Activated T-helper 17 cell treated with anti-CD3 and anti-CD28 coated beads, Interleukin-2, amount 50 U/mL, for 72 hours (primary cell): ENCODE measurements at regions not wholly inside any gene's neighbourhood (a gene's known extent, or its start where the extent isn't known, plus 50 kb on each side); places are given as distances from the start of the nearest gene placed in this dataset.

Experiments used
- ATAC-seq: fragments of 150-1000 bp; cut with Tn5 transposase; replicated peaks from 2 replicates; pipeline ENCODE4 v1.10.0; 2021; ENCODE audit warnings: mild to moderate bottlenecking, moderate library complexity
- H3K27ac Mint-ChIP-seq: one replicate; pipeline ENCODE4 v1.8.0; 2022; ENCODE audit warnings: mixed read lengths
- H3K27me3 Mint-ChIP-seq: one replicate; pipeline ENCODE4 v1.8.0; 2022; ENCODE audit warnings: mixed read lengths
- H3K36me3 Mint-ChIP-seq: one replicate; pipeline ENCODE4 v1.8.0; 2022; ENCODE audit warnings: low read depth, mild to moderate bottlenecking, mixed read lengths
- H3K4me1 Mint-ChIP-seq: one replicate; pipeline ENCODE4 v1.8.0; 2022; ENCODE audit warnings: mixed read lengths
- H3K4me3 Mint-ChIP-seq: one replicate; pipeline ENCODE4 v1.8.0; 2022; ENCODE audit warnings: mild to moderate bottlenecking, mixed read lengths
- H3K9me3 Mint-ChIP-seq: one replicate; pipeline ENCODE4 v1.8.0; 2022; ENCODE audit warnings: mixed read lengths

DNA sequence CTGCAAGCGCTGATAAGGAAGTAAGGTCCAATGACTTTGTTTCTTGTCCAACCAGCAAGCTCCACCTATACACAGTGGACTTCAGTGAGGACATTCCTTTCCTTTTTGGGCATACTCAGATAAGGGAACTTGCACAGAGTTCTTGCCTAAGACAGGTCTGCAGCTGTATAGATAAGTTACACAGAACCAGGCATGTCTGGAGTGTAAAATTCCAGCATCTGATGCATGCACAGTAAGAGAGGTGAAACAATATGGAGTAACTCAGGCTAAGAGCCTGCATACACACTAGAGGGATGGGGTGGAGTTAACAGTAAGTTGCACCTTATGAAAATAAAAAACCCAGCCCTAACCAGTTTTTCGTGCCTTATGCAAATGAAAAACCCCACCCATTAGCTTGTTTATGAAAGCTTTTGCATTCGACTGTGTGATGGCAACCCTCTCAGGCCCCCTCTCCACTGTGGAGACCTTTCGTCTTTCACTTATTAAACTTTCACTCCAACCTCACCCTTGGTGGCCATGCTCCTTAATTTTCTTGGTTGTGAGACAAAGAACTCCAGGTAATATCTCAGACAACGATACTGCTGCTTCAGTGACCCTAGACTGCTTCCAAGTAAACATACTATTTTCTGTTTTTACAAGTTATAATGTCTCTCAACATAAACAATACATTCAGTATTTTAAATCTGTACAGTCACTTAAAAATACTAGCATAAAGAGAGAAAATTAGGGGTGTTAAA lies 2859.0 kb upstream of the PCDH20 start:
- Mint-ChIP-seq H3K27ac (no peak overlapping the region), H3K9me3 (no peaks in the 10 kb centered on the region), H3K36me3 (no peaks in the 10 kb centered on the region), H3K4me3 (no peak overlapping the region), H3K27me3 (no peaks in the 10 kb centered on the region), H3K4me1 (no peaks in the 10 kb centered on the region)
- ATAC-seq = no peak

DNA sequence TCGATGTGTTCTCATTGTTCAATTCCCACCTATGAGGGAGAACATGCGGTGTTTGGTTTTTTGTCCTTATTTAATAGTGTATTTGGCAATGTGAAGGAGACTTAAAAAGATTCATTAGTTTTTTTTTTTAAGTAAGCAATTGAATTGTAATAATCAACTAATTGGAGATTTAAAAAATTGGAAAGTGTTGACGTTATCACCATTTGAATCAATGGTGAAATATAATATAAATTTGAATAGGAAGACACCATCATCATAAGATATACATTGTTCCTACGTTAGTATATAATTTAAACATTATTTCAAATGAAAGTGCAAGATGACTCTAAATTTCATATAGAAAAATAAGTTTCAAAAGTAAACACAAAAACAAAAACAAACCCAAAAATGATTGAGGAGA lies 2858.1 kb upstream of the PCDH20 start:
- no peaks in the 10 kb centered on the region for H3K9me3 Mint-ChIP-seq
- no peak overlapping the region for H3K27ac Mint-ChIP-seq
- H3K27me3 Mint-ChIP-seq = no peaks in the 10 kb centered on the region
- no peaks in the 10 kb centered on the region for H3K36me3 Mint-ChIP-seq
- no peak for ATAC-seq
- no peaks in the 10 kb centered on the region for H3K4me1 Mint-ChIP-seq
- no peak overlapping the region for H3K4me3 Mint-ChIP-seq

DNA sequence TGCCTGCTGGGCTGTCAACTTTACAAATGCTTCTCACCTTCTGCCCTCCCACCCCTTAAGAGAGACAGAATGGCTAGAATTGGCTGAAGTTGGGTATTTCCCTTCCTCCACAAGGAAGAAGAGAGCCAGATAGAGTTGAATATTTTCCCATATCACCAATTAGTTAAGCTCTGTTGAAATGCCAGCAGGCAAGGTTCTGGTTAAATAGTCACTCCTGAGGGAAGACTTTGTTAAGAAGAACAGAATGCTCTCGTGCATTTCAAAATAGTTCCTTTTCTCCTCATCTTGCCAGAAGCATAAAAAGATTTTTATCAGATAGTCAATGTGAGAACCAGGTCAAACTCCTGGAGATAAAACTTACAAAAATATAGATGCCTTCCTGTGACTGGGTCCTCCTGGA lies 2857.0 kb upstream of the PCDH20 start:
- ATAC-seq = no peak
- Mint-ChIP-seq H3K4me1 (no peaks in the 10 kb centered on the region), H3K9me3 (no peaks in the 10 kb centered on the region), H3K27me3 (no peaks in the 10 kb centered on the region), H3K4me3 (no peak overlapping the region), H3K36me3 (no peaks in the 10 kb centered on the region), H3K27ac (no peak overlapping the region)

DNA sequence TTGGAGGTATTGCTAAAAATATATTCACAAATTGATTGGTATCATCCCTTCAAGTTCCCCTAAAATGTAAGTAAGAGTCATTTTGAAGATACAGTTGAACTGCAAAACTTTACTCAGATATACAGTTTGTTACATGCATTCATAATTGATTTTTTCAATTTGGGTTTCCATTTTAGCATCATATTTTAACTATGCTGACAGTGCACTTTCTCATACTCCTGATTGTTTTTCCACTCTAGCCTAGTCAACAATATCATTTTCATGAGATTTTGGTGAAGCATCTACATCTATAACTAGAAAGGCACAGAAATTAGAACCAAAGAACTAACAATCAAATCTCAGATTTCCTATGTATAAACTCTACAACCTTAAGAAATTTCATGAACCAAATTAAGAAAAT lies 2850.4 kb upstream of the PCDH20 start:
- H3K27ac Mint-ChIP-seq = no peak overlapping the region
- H3K4me1 Mint-ChIP-seq = no peaks in the 10 kb centered on the region
- H3K36me3 Mint-ChIP-seq = no peaks in the 10 kb centered on the region
- ATAC-seq = no peak
- no peaks in the 10 kb centered on the region for H3K27me3 Mint-ChIP-seq
- H3K9me3 Mint-ChIP-seq = peaks cover 12% of the 10 kb centered on the region
- no peak overlapping the region for H3K4me3 Mint-ChIP-seq

DNA sequence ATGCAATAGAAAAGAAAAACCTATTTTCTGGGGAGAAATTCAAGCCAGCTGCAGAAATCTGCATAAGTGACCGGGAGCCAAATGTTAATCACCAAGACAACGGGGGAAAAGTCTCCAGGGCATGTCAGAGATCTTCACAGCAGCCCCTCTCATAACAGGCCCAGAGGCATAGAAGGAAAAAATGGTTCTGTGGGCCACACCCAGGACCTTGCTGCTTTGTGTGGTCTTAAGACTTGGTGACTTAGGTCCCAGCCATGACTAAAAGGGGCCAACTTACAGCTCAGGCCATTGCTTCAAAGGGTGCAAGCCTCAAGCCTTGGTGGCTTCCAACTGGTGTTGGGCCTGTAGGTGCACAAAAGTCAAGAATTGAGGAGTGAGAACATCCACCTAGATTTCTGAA lies 2847.6 kb upstream of the PCDH20 start:
- Mint-ChIP-seq H3K27me3 (no peaks in the 10 kb centered on the region), H3K4me1 (no peaks in the 10 kb centered on the region), H3K36me3 (no peaks in the 10 kb centered on the region), H3K27ac (no peak overlapping the region), H3K9me3 (peaks cover 16% of the 10 kb centered on the region), H3K4me3 (no peak overlapping the region)
- no peak for ATAC-seq

DNA sequence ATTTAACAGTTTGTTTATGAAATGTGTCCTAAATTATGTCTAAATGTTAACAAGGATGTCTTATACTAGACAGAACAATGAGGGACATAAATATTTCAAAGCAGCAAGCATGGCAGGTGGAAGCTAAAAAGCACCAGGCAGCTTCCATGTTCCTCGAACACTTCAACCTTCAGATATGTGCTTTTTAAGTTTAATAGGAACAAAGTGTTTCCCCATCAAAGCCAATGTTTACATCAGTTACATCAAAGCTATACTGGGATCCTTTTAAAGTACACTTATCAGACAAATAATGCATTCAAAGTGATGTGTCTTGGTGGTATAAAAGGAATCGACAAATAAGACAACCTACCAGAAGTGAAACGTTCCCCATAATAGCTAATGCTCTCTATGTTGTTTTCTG lies 2841.1 kb upstream of the PCDH20 start:
- Mint-ChIP-seq H3K9me3 (peaks cover 17% of the 10 kb centered on the region), H3K4me3 (no peak overlapping the region), H3K27me3 (no peaks in the 10 kb centered on the region), H3K36me3 (no peaks in the 10 kb centered on the region), H3K27ac (no peak overlapping the region), H3K4me1 (no peaks in the 10 kb centered on the region)
- no peak for ATAC-seq

DNA sequence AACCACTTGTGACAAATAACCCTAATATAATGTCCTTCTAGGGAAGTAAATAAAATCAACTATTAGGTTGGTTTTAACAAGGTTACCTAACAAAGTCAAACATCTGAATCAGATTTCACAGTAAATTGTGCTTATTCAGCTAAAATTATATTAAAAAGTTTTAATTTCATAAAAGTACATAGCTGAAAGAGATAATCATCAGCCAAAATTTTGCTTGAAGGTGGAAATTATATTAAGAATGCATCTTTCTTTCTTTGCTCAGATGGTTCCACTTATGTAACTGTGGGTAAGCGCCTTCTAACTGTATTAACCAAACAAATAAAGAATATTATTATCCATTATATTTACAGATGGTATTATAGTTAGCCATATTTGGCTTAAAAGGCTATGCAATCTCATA lies 2840.3 kb upstream of the PCDH20 start:
- H3K27me3 Mint-ChIP-seq = no peaks in the 10 kb centered on the region
- no peaks in the 10 kb centered on the region for H3K4me1 Mint-ChIP-seq
- H3K4me3 Mint-ChIP-seq = no peak overlapping the region
- ATAC-seq = no peak
- H3K36me3 Mint-ChIP-seq = no peaks in the 10 kb centered on the region
- H3K27ac Mint-ChIP-seq = no peak overlapping the region
- H3K9me3 Mint-ChIP-seq = peaks cover 18% of the 10 kb centered on the region

DNA sequence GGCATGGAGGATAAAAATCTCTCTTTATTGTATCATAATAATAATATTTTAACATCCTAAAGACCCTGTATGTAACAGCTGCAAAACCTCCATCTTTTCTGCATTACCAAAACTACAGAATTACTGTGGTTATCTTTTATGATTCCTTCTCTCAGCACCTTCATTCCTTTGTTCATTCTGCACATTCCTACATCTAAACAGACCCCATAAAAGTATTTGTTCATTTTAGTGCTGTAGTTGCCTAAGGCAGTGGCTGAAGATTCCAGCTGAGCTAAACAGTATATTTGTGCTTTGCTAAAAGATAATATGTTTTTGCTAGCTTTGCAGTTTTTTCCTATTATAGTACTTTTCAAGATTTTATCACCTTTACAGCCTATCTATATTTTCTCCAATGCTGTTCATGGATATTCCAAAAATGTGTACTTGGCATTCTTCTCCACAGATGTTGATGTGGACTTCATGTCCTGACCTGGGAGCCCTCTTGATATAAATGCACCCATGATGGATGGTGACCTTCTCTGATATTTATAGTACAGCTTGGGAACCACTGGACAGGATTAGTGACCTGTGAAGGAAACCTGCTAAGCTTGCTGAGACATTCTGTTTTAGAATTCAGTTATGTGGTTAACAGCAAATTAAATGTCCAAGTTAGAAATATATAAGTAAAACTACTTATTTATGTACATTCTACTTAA lies 2832.9 kb upstream of the PCDH20 start:
- Mint-ChIP-seq H3K4me1 (no peaks in the 10 kb centered on the region), H3K4me3 (no peak overlapping the region), H3K27me3 (no peaks in the 10 kb centered on the region), H3K27ac (no peak overlapping the region), H3K9me3 (peaks cover 26% of the 10 kb centered on the region), H3K36me3 (no peaks in the 10 kb centered on the region)
- no peak for ATAC-seq

DNA sequence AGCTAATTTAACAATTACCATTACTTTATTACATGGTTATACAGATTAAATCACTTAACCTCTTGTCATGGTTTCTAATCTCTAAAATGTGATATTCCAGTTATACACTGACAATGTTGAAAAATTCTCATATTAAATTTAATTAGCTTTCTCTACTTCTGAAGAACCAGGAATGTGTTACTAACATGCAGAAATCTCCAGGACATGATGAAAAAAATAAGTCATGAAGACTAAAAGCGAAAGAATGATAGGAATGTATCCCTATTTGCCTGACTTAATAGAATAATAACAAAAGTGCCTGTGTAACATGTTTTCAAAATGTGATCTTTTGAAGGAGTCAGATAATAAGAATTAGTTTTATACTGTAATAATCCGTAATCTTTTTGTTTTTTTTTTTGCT lies 2823.7 kb upstream of the PCDH20 start:
- no peaks in the 10 kb centered on the region for H3K27me3 Mint-ChIP-seq
- H3K9me3 Mint-ChIP-seq = peaks cover 11% of the 10 kb centered on the region

DNA sequence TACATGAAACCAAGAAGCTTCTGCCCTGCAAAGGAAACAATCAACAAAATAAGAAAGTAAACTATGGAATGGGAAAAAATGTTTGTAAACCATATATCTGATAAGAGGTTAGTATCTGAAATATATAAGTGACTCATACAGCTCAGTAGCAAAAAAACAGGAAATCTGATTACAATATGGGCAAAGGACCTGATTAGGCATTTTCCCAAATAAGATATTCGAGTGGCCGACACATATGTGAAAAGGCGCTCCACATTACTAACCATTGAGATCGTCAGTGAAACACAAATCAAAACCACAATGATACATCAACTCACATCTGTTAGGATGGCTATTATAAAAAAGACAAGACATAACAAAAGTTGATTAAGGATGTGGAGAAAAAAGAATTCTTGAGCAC lies 2818.6 kb upstream of the PCDH20 start:
- Mint-ChIP-seq H3K4me1 (no peaks in the 10 kb centered on the region), H3K9me3 (peaks cover 3% of the 10 kb centered on the region), H3K36me3 (no peaks in the 10 kb centered on the region), H3K4me3 (no peak overlapping the region), H3K27ac (no peak overlapping the region), H3K27me3 (no peaks in the 10 kb centered on the region)
- ATAC-seq = no peak

More for the DNA sequence above, 2823.7 kb upstream of the PCDH20 start:
- Mint-ChIP-seq H3K4me1 (no peaks in the 10 kb centered on the region), H3K27ac (no peak overlapping the region), H3K4me3 (no peak overlapping the region), H3K36me3 (no peaks in the 10 kb centered on the region)
- ATAC-seq = no peak

DNA sequence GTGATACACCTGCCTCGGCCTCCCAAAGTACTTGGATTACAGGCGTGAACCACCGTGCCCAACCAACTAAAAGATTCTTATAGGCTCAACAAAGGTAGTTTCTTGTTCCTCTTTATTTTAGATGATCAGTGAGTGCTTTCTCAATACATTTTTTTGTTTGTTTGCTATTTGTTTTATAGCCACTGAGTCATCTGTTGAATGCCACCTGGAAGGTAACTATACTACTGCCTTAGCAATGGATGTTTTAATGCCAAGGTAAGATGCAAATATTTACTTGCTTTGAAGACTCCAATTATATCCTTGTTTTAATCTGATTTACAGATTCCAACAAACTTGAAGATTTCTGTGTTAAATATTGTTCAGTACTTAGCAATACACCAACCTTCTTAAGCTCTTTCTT lies 2807.4 kb upstream of the PCDH20 start:
- no peak overlapping the region for H3K4me3 Mint-ChIP-seq
- no peak overlapping the region for H3K27ac Mint-ChIP-seq
- no peak for ATAC-seq
- H3K27me3 Mint-ChIP-seq = no peaks in the 10 kb centered on the region
- H3K4me1 Mint-ChIP-seq = no peaks in the 10 kb centered on the region
- H3K9me3 Mint-ChIP-seq = peaks cover 3% of the 10 kb centered on the region
- H3K36me3 Mint-ChIP-seq = no peaks in the 10 kb centered on the region

DNA sequence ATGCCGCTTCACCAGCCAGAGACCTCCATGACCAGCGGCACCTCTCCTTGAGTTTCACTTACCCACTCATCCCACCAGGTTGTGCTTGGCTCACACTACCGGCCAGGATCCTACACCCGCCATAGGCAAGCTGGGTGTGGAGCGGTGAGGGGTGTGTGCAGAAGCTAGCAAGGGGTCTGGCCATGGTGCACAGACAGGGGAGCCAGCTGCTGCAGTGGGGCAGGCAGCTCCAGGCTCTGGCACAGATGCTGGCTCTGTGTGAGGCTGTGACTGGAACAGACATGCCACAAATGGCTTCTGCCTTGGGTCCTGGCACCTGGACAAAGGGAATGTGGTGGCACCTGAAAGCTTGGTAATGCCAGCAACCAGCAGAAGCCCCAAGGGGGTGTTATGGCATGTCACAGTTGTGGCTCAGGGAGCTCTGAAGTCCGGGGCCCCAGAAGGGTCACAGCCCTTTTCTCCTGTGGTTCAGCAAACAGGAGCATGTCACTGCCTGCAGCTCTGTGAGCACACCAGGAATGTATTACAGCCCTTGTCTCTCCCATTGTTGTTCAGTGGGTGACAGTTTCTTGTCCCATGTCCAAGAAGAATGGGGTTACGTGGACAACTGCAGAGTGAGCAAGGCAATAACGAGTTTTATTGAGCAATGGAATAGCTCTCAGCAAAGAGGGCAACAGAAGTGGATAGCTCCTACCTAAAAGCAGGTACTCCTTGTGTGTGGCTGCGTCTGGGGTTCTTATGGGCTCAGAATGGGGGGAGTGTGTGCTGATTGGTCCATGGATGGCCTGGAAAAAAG lies 2791.0 kb upstream of the PCDH20 start:
- peaks cover 12% of the 10 kb centered on the region for H3K9me3 Mint-ChIP-seq
- no peak overlapping the region for H3K4me3 Mint-ChIP-seq
- no peaks in the 10 kb centered on the region for H3K4me1 Mint-ChIP-seq
- H3K36me3 Mint-ChIP-seq = no peaks in the 10 kb centered on the region
- no peak overlapping the region for H3K27ac Mint-ChIP-seq
- H3K27me3 Mint-ChIP-seq = no peaks in the 10 kb centered on the region
- ATAC-seq = no peak

DNA sequence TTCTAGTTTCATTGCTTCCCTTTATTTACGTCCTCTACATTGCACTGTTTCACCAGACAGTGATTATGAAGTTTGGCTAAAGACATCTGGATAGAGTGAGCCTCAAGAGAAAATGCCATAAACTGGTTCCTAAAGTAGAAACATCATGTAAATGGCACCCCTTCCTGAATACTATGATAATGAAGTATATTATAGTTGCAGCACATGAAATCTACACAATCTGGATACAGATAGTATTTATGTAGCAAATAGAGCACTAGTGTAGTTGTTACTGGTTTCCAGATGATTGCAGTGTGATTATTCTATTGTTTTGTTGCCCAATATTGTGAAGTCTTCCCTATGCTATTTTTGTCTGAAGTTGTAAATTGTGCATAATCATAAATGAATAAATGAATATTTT lies 2786.9 kb upstream of the PCDH20 start:
- Mint-ChIP-seq H3K4me3 (no peak overlapping the region), H3K27ac (no peak overlapping the region), H3K36me3 (no peaks in the 10 kb centered on the region), H3K27me3 (no peaks in the 10 kb centered on the region), H3K4me1 (no peaks in the 10 kb centered on the region), H3K9me3 (peaks cover 12% of the 10 kb centered on the region)
- no peak for ATAC-seq

DNA sequence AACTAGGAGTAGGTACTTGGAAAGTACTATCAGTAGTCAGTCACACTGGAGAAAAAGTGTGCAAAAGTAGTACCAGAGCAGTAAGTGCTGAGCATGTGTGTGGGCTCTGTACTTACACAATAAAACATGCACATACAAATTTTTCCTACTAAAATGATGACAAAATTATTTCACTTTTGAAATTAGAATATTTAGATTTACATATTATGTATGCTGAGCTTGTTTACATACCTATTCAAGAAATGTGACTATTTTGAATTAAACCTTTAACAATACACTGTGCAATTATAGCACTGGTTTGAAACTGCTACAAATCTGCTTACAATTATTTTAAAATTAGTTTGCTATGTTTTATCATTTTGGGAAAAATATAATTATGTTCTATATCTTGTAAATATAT lies 2781.6 kb upstream of the PCDH20 start:
- no peak for ATAC-seq
- Mint-ChIP-seq H3K9me3 (no peaks in the 10 kb centered on the region), H3K36me3 (no peaks in the 10 kb centered on the region), H3K4me1 (no peaks in the 10 kb centered on the region), H3K4me3 (no peak overlapping the region), H3K27me3 (no peaks in the 10 kb centered on the region), H3K27ac (no peak overlapping the region)
